ENCODE measurements at regions not wholly inside any gene's neighbourhood (a gene's known extent, or its start where the extent isn't known, plus 50 kb on each side); places are given as distances from the start of the nearest gene placed in this dataset.

DNA sequence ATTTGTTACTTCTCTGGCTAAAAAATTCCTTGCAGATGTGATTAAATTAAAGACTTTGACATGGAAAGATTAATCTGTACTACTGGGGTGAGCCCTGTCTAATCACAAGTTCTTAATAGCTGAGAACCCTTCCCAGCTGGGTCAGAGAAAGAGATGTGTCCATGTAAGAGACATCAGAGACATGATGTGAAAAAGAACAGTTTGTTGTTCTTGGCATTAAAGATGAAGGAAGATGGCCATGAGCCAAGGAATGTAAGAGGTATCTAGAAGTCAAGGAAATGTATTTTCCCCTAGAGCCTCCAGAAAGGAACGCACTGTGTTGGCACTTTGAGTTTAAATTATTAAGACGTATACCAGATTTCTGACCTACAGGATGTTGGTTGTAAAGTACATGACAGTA is 1271.5 kb upstream of the PRMT6 start:
- CTCF ChIA-PET = no interaction called here

DNA sequence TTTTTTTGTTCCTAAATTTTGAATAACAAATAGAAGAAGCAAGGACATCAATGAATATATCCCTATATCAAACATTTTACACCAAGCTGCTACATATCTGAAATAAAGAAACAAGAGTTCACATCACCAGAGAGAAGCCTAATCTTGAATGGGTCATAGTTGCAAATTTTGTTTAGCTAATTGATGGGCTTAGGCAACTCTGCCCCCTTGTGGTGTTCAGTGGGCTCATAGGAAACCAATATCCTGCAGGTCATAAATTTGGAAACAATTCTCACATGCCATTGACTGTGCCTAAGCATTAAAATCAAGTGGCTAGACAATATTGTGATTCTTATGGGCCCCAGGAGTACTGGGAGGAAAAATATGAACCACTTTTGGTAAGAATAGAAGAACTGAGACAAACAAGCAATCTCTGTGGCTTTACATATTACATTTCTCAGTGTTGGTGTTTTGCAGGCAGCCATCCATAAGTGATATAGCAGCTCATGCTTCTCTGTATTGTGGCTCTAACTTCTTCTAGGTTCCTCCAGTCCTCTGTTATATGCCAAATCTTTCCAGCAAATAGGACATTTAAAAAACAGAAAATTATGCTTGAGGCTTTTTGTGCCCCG is 1262.8 kb upstream of the PRMT6 start:
- H3K4me3 ChIP-seq (ENCODE audit: low read depth in 2 of 2, low read length in 2 of 2) = no peak overlapping the region
- H3K9me3 ChIP-seq (ENCODE audit: control insufficient read depth, insufficient read depth, low read depth, low read length) = no peaks in the 10 kb centered on the region
- H3K27ac ChIP-seq (ENCODE audit: low read length) = peak overlapping the region; percentile 29; the same call in 1 of the 2 replicates
- in situ Hi-C loops (cut with HindIII; ENCODE audit: low pct_unique_long_range_greater_than_20kb, low sequenced_read_pairs) = no loop called here
- CTCF ChIA-PET = interaction anchor here (0.5 to 0.6 kb wide), 2 partner anchors 71 to 1146 kb away, joined by 3 read pairs; no protein-coding TSS in a partner anchor
- no TSS peak for BruUV-seq (replicated peaks)
- ATAC-seq = no peak
- POLR2A ChIA-PET = no interaction called here
- H3K36me3 ChIP-seq (ENCODE audit: control insufficient read depth, insufficient read depth, low read length) = no peaks in the 10 kb centered on the region
- intact Hi-C loops (cut with micrococcal nuclease; ENCODE audit: unreplicated experiment) = loop anchor here (5.0 to 10.0 kb wide), 2 partner anchors 1009 to 1146 kb away; no protein-coding TSS in a partner anchor
- TF ChIP-seq, protein P1, sequence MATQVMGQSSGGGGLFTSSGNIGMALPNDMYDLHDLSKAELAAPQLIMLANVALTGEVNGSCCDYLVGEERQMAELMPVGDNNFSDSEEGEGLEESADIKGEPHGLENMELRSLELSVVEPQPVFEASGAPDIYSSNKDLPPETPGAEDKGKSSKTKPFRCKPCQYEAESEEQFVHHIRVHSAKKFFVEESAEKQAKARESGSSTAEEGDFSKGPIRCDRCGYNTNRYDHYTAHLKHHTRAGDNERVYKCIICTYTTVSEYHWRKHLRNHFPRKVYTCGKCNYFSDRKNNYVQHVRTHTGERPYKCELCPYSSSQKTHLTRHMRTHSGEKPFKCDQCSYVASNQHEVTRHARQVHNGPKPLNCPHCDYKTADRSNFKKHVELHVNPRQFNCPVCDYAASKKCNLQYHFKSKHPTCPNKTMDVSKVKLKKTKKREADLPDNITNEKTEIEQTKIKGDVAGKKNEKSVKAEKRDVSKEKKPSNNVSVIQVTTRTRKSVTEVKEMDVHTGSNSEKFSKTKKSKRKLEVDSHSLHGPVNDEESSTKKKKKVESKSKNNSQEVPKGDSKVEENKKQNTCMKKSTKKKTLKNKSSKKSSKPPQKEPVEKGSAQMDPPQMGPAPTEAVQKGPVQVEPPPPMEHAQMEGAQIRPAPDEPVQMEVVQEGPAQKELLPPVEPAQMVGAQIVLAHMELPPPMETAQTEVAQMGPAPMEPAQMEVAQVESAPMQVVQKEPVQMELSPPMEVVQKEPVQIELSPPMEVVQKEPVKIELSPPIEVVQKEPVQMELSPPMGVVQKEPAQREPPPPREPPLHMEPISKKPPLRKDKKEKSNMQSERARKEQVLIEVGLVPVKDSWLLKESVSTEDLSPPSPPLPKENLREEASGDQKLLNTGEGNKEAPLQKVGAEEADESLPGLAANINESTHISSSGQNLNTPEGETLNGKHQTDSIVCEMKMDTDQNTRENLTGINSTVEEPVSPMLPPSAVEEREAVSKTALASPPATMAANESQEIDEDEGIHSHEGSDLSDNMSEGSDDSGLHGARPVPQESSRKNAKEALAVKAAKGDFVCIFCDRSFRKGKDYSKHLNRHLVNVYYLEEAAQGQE (IDR thresholded peaks at IDR 0.05; ENCODE audit: insufficient read depth in 1 of 2, low read depth in 2 of 2, low read length in 1 of 2) = no peak
- TF ChIP-seq TCF7L2 (IDR thresholded peaks at IDR 0.05; ENCODE audit: low read depth, low read length) = no peak
- TF ChIP-seq, protein P2, sequence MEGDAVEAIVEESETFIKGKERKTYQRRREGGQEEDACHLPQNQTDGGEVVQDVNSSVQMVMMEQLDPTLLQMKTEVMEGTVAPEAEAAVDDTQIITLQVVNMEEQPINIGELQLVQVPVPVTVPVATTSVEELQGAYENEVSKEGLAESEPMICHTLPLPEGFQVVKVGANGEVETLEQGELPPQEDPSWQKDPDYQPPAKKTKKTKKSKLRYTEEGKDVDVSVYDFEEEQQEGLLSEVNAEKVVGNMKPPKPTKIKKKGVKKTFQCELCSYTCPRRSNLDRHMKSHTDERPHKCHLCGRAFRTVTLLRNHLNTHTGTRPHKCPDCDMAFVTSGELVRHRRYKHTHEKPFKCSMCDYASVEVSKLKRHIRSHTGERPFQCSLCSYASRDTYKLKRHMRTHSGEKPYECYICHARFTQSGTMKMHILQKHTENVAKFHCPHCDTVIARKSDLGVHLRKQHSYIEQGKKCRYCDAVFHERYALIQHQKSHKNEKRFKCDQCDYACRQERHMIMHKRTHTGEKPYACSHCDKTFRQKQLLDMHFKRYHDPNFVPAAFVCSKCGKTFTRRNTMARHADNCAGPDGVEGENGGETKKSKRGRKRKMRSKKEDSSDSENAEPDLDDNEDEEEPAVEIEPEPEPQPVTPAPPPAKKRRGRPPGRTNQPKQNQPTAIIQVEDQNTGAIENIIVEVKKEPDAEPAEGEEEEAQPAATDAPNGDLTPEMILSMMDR (IDR thresholded peaks at IDR 0.05) = peak; percentile 73
- DNase-seq (ENCODE audit: low read depth, low spot score) = peak; percentile 51
- H3K27me3 ChIP-seq (ENCODE audit: control insufficient read depth, insufficient read depth, low read length) = no peaks in the 10 kb centered on the region
- H3K4me1 ChIP-seq (ENCODE audit: control insufficient read depth, insufficient read depth, low read length) = no peaks in the 10 kb centered on the region

More for the DNA sequence above, 1271.5 kb upstream of the PRMT6 start:
- H3K4me1 ChIP-seq (ENCODE audit: control insufficient read depth, insufficient read depth, low read length) = no peaks in the 10 kb centered on the region
- H3K4me3 ChIP-seq (ENCODE audit: low read depth in 2 of 2, low read length in 2 of 2) = no peak overlapping the region
- POLR2A ChIA-PET = no interaction called here
- H3K9me3 ChIP-seq (ENCODE audit: control insufficient read depth, insufficient read depth, low read depth, low read length) = no peaks in the 10 kb centered on the region
- no peaks in the 10 kb centered on the region for H3K36me3 ChIP-seq (ENCODE audit: control insufficient read depth, insufficient read depth, low read length)
- ATAC-seq (no peak), DNase-seq (ENCODE audit: low read depth, low spot score) (no peak)
- intact Hi-C loops (cut with micrococcal nuclease; ENCODE audit: unreplicated experiment) = no loop called here
- no TSS peak for BruUV-seq (replicated peaks)
- H3K27me3 ChIP-seq (ENCODE audit: control insufficient read depth, insufficient read depth, low read length) = no peaks in the 10 kb centered on the region
- in situ Hi-C loops (cut with HindIII; ENCODE audit: low pct_unique_long_range_greater_than_20kb, low sequenced_read_pairs) = no loop called here
- no peak for TF ChIP-seq SIN3A (IDR thresholded peaks at IDR 0.05; ENCODE audit: borderline replicate concordance, insufficient read depth, low read depth, low read length)
- TF ChIP-seq, protein P2 (IDR thresholded peaks at IDR 0.05) = no peak
- TF ChIP-seq TCF7L2 (IDR thresholded peaks at IDR 0.05; ENCODE audit: low read depth, low read length) = no peak
- no peak for TF ChIP-seq POLR2AphosphoS5 (IDR thresholded peaks at IDR 0.05; ENCODE audit: low read depth, low read length)
- TF ChIP-seq, protein P1 (IDR thresholded peaks at IDR 0.05; ENCODE audit: insufficient read depth in 1 of 2, low read depth in 2 of 2, low read length in 1 of 2) = no peak
- H3K27ac ChIP-seq (ENCODE audit: low read length) = no peak overlapping the region

All from Panc1 (cell line).